ENCODE measurements at regions not wholly inside any gene's neighbourhood (a gene's known extent, or its start where the extent isn't known, plus 50 kb on each side); places are given as distances from the start of the nearest gene placed in this dataset.

GRCh38 chr20:60064554-60065196 lies 106.5 kb downstream of the CDH26 start:
- Histone ChIP-seq H3K27me3 (no peaks in the 10 kb centered on the region), H3K4me3 (ENCODE audit: low read depth in 1 of 2, low read length in 1 of 2) (no peak overlapping the region), H3K36me3 (no peaks in the 10 kb centered on the region), H3K27ac (no peak overlapping the region), H3K9me3 (no peaks in the 10 kb centered on the region), H3K4me1 (ENCODE audit: control insufficient read depth in 1 of 2, insufficient read depth in 1 of 2, low read depth in 1 of 2, low read length in 1 of 2) (peaks cover 22 to 23% of the 10 kb centered on the region in 2 experiments)
- no peak for TF ChIP-seq CTCF (IDR thresholded peaks at IDR 0.05)

- Histone ChIP-seq H3K9me3 (no peaks in the 10 kb centered on the region), H3K27me3 (no peaks in the 10 kb centered on the region), H3K4me3 (ENCODE audit: low read depth in 1 of 2, low read length in 1 of 2) (no peak overlapping the region), H3K4me1 (ENCODE audit: control insufficient read depth in 1 of 2, insufficient read depth in 1 of 2, low read depth in 1 of 2, low read length in 1 of 2) (peaks cover 10 to 11% of the 10 kb centered on the region in 2 experiments), H3K27ac (no peak overlapping the region), H3K36me3 (peaks cover 4% of the 10 kb centered on the region)
- TF ChIP-seq CTCF (IDR thresholded peaks at IDR 0.05), result no peak
Observed at GRCh38 chr20:60065741-60066437, 107.7 kb downstream of the CDH26 start.

- no peak overlapping the region for H3K27ac ChIP-seq
- TF ChIP-seq CTCF (IDR thresholded peaks at IDR 0.05), result no peak
- H3K9me3 ChIP-seq, result no peaks in the 10 kb centered on the region
- no peak overlapping the region for H3K4me3 ChIP-seq (ENCODE audit: low read depth in 1 of 2, low read length in 1 of 2)
- peaks cover 4 to 6% of the 10 kb centered on the region in 2 experiments for H3K4me1 ChIP-seq (ENCODE audit: control insufficient read depth in 1 of 2, insufficient read depth in 1 of 2, low read depth in 1 of 2, low read length in 1 of 2)
- H3K27me3 ChIP-seq, result no peaks in the 10 kb centered on the region
- peaks cover 6% of the 10 kb centered on the region for H3K36me3 ChIP-seq
Observed at GRCh38 chr20:60066438-60066823, 108.2 kb downstream of the CDH26 start.

GRCh38 chr20:60068509-60068908 lies 110.3 kb downstream of the CDH26 start:
- H3K4me3 ChIP-seq (ENCODE audit: low read depth in 1 of 2, low read length in 1 of 2), result no peak overlapping the region
- H3K27ac ChIP-seq, result no peak overlapping the region
- no peak for TF ChIP-seq CTCF (IDR thresholded peaks at IDR 0.05)
- H3K9me3 ChIP-seq, result no peaks in the 10 kb centered on the region
- H3K4me1 ChIP-seq (ENCODE audit: control insufficient read depth in 1 of 2, insufficient read depth in 1 of 2, low read depth in 1 of 2, low read length in 1 of 2), result no peaks in the 10 kb centered on the region
- no peaks in the 10 kb centered on the region for H3K27me3 ChIP-seq
- peaks cover 6% of the 10 kb centered on the region for H3K36me3 ChIP-seq

GRCh38 chr20:60069656-60070055 lies 111.4 kb downstream of the CDH26 start:
- no peak for TF ChIP-seq CTCF (IDR thresholded peaks at IDR 0.05)
- Histone ChIP-seq H3K27me3 (no peaks in the 10 kb centered on the region), H3K27ac (no peak overlapping the region), H3K9me3 (no peaks in the 10 kb centered on the region), H3K4me1 (ENCODE audit: control insufficient read depth in 1 of 2, insufficient read depth in 1 of 2, low read depth in 1 of 2, low read length in 1 of 2) (no peaks in the 10 kb centered on the region), H3K4me3 (ENCODE audit: low read depth in 1 of 2, low read length in 1 of 2) (no peak overlapping the region), H3K36me3 (peaks cover 6% of the 10 kb centered on the region)
